ENCODE measurements at regions not wholly inside any gene's neighbourhood (a gene's known extent, or its start where the extent isn't known, plus 50 kb on each side); places are given as distances from the start of the nearest gene placed in this dataset.

GRCh38 chr7:96422388-96422787, 100.5 kb upstream of the SLC25A13 start:
- H3K27me3 ChIP-seq (ENCODE audit: control insufficient read depth in 2 of 2, insufficient read depth in 2 of 2, low read length in 2 of 2): no peaks in the 10 kb centered on the region

More at GRCh38 chr7:96422388-96422787, 100.5 kb upstream of the SLC25A13 start:
- Histone ChIP-seq H3K4me1 (ENCODE audit: control insufficient read depth, extremely low read depth, insufficient read depth, low read length) (no peaks in the 10 kb centered on the region), H3K9me1 (replicated peaks; ENCODE audit: control insufficient read depth, extremely low read depth, insufficient read depth, low read length) (no peaks in the 10 kb centered on the region), H3K9ac (replicated peaks; ENCODE audit: extremely low read depth, insufficient read depth, low read length) (no peak overlapping the region), H3K79me2 (ENCODE audit: control insufficient read depth, insufficient read depth, low read length) (no peaks in the 10 kb centered on the region), H3K36me3 (ENCODE audit: control insufficient read depth in 2 of 2, extremely low read depth in 1 of 2, insufficient read depth in 2 of 2, low read length in 2 of 2) (no peaks in the 10 kb centered on the region), H2AFZ (ENCODE audit: low read depth, low read length) (no peak overlapping the region), H3K4me2 (ENCODE audit: insufficient read depth, low read length) (no peak overlapping the region), H4K20me1 (replicated peaks; ENCODE audit: control insufficient read depth, extremely low read depth, insufficient read depth, low read length) (no peaks in the 10 kb centered on the region), H3K27ac (ENCODE audit: insufficient read depth, low read depth, low read length) (no peak overlapping the region), H3K4me3 (replicated peaks in 1 of 3; ENCODE audit: insufficient read depth in 1 of 3, low read depth in 1 of 3, low read length in 3 of 3) (no peak overlapping the region), H3K9me3 (replicated peaks; ENCODE audit: control insufficient read depth, insufficient read depth, low read length) (no peaks in the 10 kb centered on the region)
- DNase-seq (ENCODE audit: low read depth, low spot score) (no peak), FAIRE-seq (no peak)
- TF ChIP-seq POLR2A (IDR thresholded peaks at IDR 0.05; ENCODE audit: low read depth, low read length) (no peak), MYC (IDR thresholded peaks at IDR 0.05; ENCODE audit: low read depth, low read length) (no peak), CTCF (IDR thresholded peaks at IDR 0.05; ENCODE audit: extremely low read depth in 1 of 2, insufficient read depth in 1 of 2, low read depth in 1 of 2, low read length in 2 of 2) (no peak), EZH2 (IDR thresholded peaks at IDR 0.05; ENCODE audit: borderline replicate concordance, low read depth, low read length, severe bottlenecking) (no peak), FOS (IDR thresholded peaks at IDR 0.05; ENCODE audit: borderline replicate concordance, insufficient read depth, low read length) (no peak), JUN (IDR thresholded peaks at IDR 0.05; ENCODE audit: borderline replicate concordance, insufficient read depth, insufficient read length, low read depth) (no peak), POLR2AphosphoS5 (IDR thresholded peaks at IDR 0.05; ENCODE audit: insufficient read depth, low read depth, low read length) (no peak), GATA2 (IDR thresholded peaks at IDR 0.05; ENCODE audit: insufficient read depth, insufficient read length, low read depth, low read length) (no peak)
- TF ChIP-seq, protein P1, sequence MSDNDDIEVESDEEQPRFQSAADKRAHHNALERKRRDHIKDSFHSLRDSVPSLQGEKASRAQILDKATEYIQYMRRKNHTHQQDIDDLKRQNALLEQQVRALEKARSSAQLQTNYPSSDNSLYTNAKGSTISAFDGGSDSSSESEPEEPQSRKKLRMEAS (IDR thresholded peaks at IDR 0.05; ENCODE audit: insufficient read depth, insufficient read length): no peak
- CTCF ChIA-PET: no interaction called here
- intact Hi-C loops (cut with micrococcal nuclease): no loop called here
- POLR2A ChIA-PET: no interaction called here
- BruUV-seq (replicated peaks): no TSS peak
- dilution Hi-C loops (cut with MboI; ENCODE audit: extremely low pct_ligation_motif_present, low sequenced_read_pairs): no loop called here
